ENCODE measurements at regions not wholly inside any gene's neighbourhood (a gene's known extent, or its start where the extent isn't known, plus 50 kb on each side); places are given as distances from the start of the nearest gene placed in this dataset.
"Not testable (repeated sequence)": the region's sequence is repeated elsewhere in the genome, so short reads cannot be mapped to it uniquely, and the experiment has no call there.

GRCh38 chr7:150087478-150087877 is 213.7 kb downstream of the ATP6V0E2 start:
- not testable (repeated sequence) for TF ChIP-seq CTCF (conservative IDR thresholded peaks at IDR 0.05 in 1 of 2, IDR thresholded peaks at IDR 0.05 in 1 of 2; ENCODE audit: extremely low read depth in 1 of 2, insufficient read depth in 1 of 2, low read depth in 1 of 2, low read length in 2 of 2); EZH2 (IDR thresholded peaks at IDR 0.05; ENCODE audit: borderline replicate concordance, low read length)

Data from mammary epithelial cell (primary cell).